Peyer's patch (tissue), 4 donors: ENCODE measurements at regions not wholly inside any gene's neighbourhood (a gene's known extent, or its start where the extent isn't known, plus 50 kb on each side); places are given as distances from the start of the nearest gene placed in this dataset.

ENCODE experiments used
- POLR2A ChIP-seq, 2 donors: fragments of 450-650 bp; IDR thresholded peaks; one replicate each; pipeline ENCODE4 v1.5.1; 2017; ENCODE audit warnings: antibody characterized with exemption in 2 of 2, mild to moderate bottlenecking in 2 of 2, moderate library complexity in 2 of 2
- TF ChIP-seq, protein P1 (sequence below), 6 experiments: fragments of 450-650 bp in 4 of 6; fragments of 200-600 bp in 2 of 6; sonication (generic) in 1 of 6; IDR thresholded peaks; one replicate each; pipeline ENCODE4 v1.5.1; 2017 to 2019; ENCODE audit warnings: antibody characterized with exemption in 6 of 6, mild to moderate bottlenecking in 3 of 6, moderate library complexity in 1 of 6

DNA sequence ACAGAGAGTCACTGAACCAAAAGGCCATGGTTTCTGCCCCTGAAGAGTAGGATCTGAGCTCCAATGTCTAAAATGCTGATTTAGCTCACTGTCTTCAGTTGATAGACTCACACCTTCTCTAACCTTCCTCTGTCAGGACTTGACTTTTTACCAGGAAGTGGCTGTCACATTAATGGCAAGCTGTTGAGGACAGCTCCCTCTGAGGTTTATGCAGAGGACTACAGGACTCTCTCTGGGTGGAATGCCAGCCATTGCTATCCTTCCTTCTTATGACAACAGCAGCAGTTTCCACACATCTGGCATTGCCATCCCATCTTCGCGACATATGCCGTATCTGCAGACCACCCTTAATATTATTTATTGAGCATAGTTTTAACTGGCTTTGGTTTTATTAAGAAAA is 103.8 kb upstream of the PRICKLE2 start:
- TF ChIP-seq, protein P1, sequence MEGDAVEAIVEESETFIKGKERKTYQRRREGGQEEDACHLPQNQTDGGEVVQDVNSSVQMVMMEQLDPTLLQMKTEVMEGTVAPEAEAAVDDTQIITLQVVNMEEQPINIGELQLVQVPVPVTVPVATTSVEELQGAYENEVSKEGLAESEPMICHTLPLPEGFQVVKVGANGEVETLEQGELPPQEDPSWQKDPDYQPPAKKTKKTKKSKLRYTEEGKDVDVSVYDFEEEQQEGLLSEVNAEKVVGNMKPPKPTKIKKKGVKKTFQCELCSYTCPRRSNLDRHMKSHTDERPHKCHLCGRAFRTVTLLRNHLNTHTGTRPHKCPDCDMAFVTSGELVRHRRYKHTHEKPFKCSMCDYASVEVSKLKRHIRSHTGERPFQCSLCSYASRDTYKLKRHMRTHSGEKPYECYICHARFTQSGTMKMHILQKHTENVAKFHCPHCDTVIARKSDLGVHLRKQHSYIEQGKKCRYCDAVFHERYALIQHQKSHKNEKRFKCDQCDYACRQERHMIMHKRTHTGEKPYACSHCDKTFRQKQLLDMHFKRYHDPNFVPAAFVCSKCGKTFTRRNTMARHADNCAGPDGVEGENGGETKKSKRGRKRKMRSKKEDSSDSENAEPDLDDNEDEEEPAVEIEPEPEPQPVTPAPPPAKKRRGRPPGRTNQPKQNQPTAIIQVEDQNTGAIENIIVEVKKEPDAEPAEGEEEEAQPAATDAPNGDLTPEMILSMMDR (IDR thresholded peaks at IDR 0.05): no peak
- no peak for TF ChIP-seq POLR2A (IDR thresholded peaks at IDR 0.05)
